Right atrium auricular region (tissue), 2 donors: ENCODE measurements at regions not wholly inside any gene's neighbourhood (a gene's known extent, or its start where the extent isn't known, plus 50 kb on each side); places are given as distances from the start of the nearest gene placed in this dataset.

Source experiments
- DNase-seq: peaks from one replicate; pipeline ENCODE4 v3.0.0-alpha.2; 2019; ENCODE audit warnings: low spot score
- H3K27ac ChIP-seq, 2 donors: fragments of 200-600 bp; sonication (generic); 1 replicate in 1 of 2; 2 replicates in 1 of 2; pipeline ENCODE4 v1.5.1; 2016 to 2019
- H3K27me3 ChIP-seq, 2 donors: fragments of 200-600 bp; sonication (generic); one replicate each; pipeline versions ENCODE4 v1.5.1 to v1.6.0; 2017 to 2019
- H3K36me3 ChIP-seq: fragments of 200-600 bp; sonication (generic); one replicate; pipeline ENCODE4 v1.5.1; 2016
- H3K4me1 ChIP-seq, 2 donors: fragments of 200-600 bp; sonication (generic); one replicate each; pipeline versions ENCODE4 v1.5.1 to v1.6.0; 2017 to 2019
- H3K4me3 ChIP-seq, 2 donors: fragments of 200-600 bp; sonication (generic); 1 replicate in 1 of 2; 2 replicates in 1 of 2; pipeline ENCODE4 v1.5.1; 2017 to 2019; ENCODE audit warnings: mild to moderate bottlenecking in 1 of 2, moderate library complexity in 1 of 2
- H3K9me3 ChIP-seq, 2 donors: fragments of 200-600 bp; sonication (generic); one replicate each; pipeline ENCODE4 v1.5.1; 2019
- TF ChIP-seq, protein P1 (sequence below), 2 donors: fragments of 200-600 bp; sonication (generic); IDR thresholded peaks; one replicate each; pipeline ENCODE4 v1.5.1; 2019; ENCODE audit warnings: antibody characterized with exemption in 2 of 2

GRCh38 chr2:121014876-121015275 is 270.1 kb downstream of the TFCP2L1 start:
- no peak overlapping the region for H3K4me3 ChIP-seq
- TF ChIP-seq, protein P1, sequence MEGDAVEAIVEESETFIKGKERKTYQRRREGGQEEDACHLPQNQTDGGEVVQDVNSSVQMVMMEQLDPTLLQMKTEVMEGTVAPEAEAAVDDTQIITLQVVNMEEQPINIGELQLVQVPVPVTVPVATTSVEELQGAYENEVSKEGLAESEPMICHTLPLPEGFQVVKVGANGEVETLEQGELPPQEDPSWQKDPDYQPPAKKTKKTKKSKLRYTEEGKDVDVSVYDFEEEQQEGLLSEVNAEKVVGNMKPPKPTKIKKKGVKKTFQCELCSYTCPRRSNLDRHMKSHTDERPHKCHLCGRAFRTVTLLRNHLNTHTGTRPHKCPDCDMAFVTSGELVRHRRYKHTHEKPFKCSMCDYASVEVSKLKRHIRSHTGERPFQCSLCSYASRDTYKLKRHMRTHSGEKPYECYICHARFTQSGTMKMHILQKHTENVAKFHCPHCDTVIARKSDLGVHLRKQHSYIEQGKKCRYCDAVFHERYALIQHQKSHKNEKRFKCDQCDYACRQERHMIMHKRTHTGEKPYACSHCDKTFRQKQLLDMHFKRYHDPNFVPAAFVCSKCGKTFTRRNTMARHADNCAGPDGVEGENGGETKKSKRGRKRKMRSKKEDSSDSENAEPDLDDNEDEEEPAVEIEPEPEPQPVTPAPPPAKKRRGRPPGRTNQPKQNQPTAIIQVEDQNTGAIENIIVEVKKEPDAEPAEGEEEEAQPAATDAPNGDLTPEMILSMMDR (IDR thresholded peaks at IDR 0.05) = no peak
- peaks cover 0 to 14% of the 10 kb centered on the region in 2 donors for H3K9me3 ChIP-seq
- DNase-seq = no peak
- no peak overlapping the region for H3K27ac ChIP-seq
- no peaks in the 10 kb centered on the region for H3K27me3 ChIP-seq
- no peaks in the 10 kb centered on the region for H3K36me3 ChIP-seq
- no peaks in the 10 kb centered on the region for H3K4me1 ChIP-seq

DNA sequence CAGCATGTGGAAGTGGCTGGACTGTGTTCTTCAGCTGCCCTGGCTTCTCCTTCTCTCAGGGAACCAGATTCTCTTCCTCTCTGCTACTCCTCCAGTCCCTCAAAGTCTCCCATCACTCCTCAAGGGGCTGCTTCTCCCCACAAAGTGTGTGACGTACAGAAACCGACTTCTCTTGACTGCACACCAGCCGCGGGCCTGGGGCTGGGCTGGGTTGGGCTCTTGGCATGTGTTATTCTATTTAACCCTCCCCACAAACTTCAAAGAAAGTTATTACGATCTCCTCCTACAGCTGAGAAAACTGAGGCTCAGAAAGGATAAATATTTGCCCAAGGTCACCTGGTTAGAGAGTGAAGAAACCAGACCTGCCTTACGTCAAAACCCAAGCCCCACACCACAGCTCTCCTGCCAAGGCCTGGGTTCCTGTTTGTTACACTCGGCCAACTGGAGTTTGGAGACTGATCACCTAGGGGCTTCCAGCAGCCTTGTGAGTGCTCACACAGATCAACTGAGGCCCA is 269.0 kb downstream of the TFCP2L1 start:
- H3K27ac ChIP-seq = no peak overlapping the region
- H3K9me3 ChIP-seq = peaks cover 0 to 10% of the 10 kb centered on the region in 2 donors
- H3K4me1 ChIP-seq = no peaks in the 10 kb centered on the region
- TF ChIP-seq, protein P1 (IDR thresholded peaks at IDR 0.05) = no peak
- no peak for DNase-seq
- no peak overlapping the region for H3K4me3 ChIP-seq
- no peaks in the 10 kb centered on the region for H3K36me3 ChIP-seq
- no peaks in the 10 kb centered on the region for H3K27me3 ChIP-seq

GRCh38 chr2:121017396-121017795 is 267.6 kb downstream of the TFCP2L1 start:
- Histone ChIP-seq H3K27me3 (no peaks in the 10 kb centered on the region), H3K36me3 (no peaks in the 10 kb centered on the region), H3K4me1 (no peaks in the 10 kb centered on the region), H3K4me3 (no peak overlapping the region), H3K27ac (no peak overlapping the region), H3K9me3 (no peaks in the 10 kb centered on the region)
- TF ChIP-seq, protein P1 (IDR thresholded peaks at IDR 0.05) = no peak
- DNase-seq = no peak

DNA sequence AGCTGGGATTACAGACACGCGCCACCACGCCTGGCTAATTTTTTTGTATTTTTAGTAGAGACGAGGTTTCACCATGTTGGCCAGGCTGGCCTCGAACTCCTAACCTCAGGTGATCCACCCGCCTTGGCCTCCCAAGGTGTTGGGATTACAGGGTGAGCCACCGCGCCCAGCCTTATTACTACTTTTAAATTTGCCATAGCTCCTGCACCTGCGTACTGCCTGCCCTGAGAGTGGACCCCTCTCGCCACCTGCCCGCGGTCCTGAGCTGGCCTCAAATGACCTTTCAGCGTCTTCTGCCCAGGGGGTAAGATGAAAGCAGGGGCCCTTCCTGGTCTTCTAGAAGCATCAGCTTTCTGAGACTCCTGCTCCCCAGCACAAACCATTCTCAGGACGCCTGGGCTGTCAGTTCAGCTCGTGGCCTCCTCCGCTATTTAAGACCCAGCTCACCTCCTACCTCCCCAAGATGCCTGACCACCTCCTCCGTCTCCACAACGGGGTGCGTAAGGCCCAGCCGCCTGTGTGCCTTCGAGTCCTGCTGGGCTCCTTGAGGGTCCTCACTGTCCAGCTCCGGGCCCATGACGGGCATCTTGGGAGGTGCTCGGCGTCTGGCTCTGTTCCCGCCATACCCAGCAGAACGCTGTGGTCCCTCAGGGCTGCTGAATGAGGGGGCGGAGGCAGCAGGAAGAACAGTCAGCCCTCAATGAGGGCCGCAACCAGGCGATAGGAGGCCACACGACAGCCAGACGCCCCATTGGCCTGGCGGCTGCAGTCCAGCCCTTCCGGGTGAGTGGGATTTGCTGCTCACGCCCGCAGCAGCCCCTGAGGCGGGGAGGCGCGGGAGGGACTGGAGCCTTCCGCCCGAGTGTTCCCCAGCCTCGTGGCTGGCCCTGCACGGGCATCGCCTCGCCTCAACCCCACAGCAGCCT is 266.6 kb downstream of the TFCP2L1 start:
- TF ChIP-seq, protein P1 (IDR thresholded peaks at IDR 0.05) = no peak
- peak overlapping the region in 1 of 2 donors; percentile 16 for H3K4me3 ChIP-seq

GRCh38 chr2:121019071-121019470 is 265.9 kb downstream of the TFCP2L1 start:
- H3K36me3 ChIP-seq = no peaks in the 10 kb centered on the region
- no peak for DNase-seq
- H3K27me3 ChIP-seq = no peaks in the 10 kb centered on the region
- TF ChIP-seq, protein P1 (IDR thresholded peaks at IDR 0.05) = no peak
- H3K4me3 ChIP-seq = peak overlapping the region in 1 of 2 donors; percentile 16
- no peak overlapping the region for H3K27ac ChIP-seq
- H3K9me3 ChIP-seq = no peaks in the 10 kb centered on the region
- H3K4me1 ChIP-seq = no peaks in the 10 kb centered on the region

More for the DNA sequence above, 266.6 kb downstream of the TFCP2L1 start:
- H3K9me3 ChIP-seq = no peaks in the 10 kb centered on the region
- DNase-seq = no peak
- no peak overlapping the region for H3K27ac ChIP-seq
- H3K4me1 ChIP-seq = no peaks in the 10 kb centered on the region
- no peaks in the 10 kb centered on the region for H3K27me3 ChIP-seq
- no peaks in the 10 kb centered on the region for H3K36me3 ChIP-seq
